T-helper 1 cell (primary cell): ENCODE measurements at regions not wholly inside any gene's neighbourhood (a gene's known extent, or its start where the extent isn't known, plus 50 kb on each side); places are given as distances from the start of the nearest gene placed in this dataset.

Experiments used
- DNase-seq, 5 donors: peaks; one replicate each; pipeline ENCODE4 v3.0.0-alpha.2; 2012 to 2020

DNA sequence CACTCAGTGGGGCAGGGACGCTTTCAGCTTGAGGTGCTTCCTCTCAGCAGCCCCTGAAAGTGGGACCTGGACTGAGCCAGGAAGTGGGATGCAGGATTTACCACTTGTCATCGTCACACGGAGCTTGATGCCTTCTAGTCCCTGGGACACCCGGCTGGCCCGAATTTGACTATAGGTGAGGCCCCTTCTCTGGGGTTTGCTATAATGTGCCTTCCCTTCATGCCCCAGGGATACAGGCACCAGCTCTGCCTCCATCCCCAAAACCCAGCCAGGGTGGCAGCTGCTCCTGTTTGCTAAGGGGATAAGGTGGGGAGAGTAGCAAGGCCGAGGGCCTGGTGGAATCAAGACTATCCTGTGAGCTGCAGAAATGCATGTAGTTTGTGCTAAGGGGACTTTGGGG, 235.0 kb downstream of the GLRX3 start:
- DNase-seq = no peak

DNA sequence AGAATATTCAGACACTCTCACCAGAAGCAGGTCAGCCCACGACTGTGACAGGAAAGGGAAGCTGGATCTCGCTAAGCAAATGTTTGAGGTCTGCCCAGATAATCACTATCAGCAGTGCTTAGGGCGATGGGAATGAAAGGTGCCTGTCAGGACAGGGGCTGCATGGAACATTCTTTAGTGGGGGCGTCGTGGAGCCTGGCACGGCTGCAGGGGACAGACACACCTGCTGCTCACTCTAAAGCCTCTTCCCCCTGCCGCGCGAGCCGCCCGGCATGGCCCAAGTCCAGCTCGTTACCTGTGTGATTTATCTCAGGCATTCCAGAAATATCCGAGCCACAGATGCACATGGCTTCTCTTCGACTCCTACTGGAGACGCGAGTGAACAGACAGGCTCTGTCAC, 235.5 kb downstream of the GLRX3 start:
- no peak for DNase-seq

DNA sequence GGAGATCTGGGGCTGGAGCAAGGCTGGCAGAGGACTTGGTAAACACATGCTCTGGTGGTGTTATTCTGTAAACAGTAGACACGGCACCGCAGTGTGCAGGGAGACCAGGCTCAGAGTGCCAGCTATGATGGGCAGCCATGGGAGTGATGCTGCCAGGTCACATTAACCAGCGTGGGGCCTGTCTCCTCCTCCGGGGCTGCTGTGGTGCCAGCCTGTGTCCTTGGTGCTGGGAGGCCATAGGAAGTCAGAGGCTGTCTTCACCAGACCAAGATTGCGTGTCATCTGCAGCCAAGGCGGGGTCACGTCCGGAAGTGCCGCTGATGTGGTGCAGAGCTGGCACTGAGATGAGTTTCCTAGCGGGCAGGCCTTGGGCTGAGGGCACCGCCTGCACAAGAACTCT, 236.0 kb downstream of the GLRX3 start:
- DNase-seq = no peak

DNA sequence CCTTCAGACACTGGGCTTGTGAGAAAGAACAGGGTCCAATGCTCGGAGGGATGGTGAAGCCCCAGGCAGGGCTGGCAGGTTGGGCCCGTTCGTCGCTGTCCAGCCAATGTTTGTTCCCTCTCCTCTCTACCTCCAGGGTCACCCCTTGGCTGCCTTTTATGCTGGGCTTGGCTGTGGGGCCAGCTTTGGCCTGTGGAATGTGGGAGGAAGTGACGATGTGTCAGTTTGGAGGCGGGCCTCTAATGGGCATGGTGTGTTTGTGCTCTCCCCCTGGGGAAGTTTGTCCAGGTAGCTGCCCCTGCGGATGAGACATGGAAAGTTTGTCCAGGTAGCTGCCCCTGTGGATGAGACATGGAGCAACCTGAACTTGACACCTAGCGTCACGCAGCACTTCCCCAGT, 236.7 kb downstream of the GLRX3 start:
- no peak for DNase-seq

DNA sequence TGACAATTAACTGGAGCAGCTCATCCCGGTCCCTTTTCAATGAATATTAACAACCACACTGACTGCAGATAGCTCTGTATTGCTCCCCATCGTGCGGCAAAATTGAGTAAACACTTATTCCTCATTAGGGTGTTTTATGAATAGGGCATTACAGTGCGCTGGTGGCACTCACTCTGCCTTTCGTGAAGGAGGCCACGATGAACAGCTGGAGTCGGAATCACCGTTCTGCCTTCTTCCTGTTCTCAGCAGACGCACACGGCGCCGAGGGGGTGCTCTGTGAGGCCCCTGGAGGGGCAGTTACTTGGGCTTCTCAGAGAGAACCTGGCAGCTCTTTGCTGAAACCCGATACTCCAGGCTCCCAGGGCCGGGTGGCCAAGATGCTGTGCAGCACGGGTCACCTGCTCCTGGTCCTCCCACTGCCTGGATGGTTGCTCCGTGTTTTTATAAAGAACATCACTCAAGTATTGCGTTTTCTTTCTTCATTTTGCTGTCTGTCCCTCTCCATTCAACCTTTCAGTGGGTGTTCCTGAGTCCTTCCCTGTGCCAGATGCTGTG, 241.9 kb downstream of the GLRX3 start:
- no peak for DNase-seq

- no peak for DNase-seq
Observed at GRCh38 chr10:130378556-130379400, 242.6 kb downstream of the GLRX3 start.

- no peak for DNase-seq
Observed at GRCh38 chr10:130380056-130380455, 243.9 kb downstream of the GLRX3 start.

GRCh38 chr10:130382031-130382430, 245.8 kb downstream of the GLRX3 start:
- no peak for DNase-seq

DNA sequence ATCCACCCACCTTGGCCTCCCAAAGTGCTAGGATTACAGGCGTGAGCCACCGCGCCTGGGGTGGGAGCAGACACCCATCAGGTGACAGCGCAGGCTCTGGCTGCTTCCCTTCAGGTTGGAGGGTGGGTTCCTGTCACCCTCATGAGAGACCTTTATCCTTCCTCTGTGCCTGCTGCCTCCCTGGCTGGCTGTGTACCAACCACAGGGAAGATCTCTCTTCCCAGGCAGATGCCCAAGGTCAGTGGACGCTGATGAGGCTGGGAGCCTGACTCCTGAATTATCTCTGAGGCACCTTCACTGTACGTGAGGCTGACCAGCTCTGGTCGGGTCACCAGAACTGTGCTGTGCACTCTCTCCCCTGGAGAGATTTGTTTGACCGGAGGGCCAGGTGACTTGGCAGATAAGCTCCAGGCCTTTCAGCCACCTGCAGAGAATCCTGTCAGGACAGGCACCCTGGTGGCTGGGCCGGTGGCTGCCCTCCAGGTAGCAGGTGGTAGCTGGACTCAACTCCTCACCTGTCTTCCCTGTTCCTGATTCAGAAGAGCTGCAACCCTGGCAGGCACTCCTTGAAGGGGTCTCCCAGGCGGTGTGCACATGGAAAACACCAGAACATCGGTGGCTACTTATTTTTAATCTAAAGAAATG, 251.9 kb downstream of the GLRX3 start:
- no peak for DNase-seq

DNA sequence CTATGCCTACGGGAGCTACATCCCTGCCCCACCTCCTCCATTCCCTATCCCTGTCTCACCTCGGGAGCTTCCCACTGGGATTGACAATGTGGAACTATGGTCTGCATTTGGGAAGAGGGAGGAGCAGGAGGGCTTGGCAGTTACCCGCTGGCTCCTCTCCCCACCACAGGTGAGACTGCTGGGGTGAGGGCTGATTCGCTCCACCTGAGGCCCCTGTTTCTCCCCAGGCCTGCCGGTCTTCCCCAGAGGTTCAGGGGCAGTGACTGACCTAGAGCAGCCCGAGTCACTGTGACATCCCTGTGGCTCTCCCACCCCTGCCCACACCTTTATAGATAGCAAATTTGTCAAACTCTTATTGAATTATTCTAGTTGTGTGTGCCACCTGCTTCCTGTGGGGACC, 252.6 kb downstream of the GLRX3 start:
- DNase-seq = no peak

DNA sequence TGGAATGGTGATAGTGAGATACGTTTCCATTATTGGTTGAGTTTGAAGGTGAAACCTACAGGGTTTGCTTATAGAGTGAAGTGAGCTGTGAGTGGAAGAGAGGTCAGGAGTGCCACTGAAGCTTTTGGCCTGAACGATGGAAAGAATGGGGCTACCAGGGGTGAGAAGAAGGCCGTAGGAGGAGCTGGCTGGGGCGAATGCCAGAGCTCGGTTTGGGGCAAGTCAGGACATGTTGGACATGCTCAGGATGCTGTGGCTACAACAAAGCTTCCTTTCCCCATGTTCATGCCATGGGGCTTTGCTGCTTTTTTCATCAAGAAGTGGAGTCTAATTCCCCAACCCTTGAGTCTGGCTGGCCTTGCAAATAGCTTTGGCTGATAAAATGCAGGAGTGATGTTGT, 253.7 kb downstream of the GLRX3 start:
- DNase-seq = no peak

DNA sequence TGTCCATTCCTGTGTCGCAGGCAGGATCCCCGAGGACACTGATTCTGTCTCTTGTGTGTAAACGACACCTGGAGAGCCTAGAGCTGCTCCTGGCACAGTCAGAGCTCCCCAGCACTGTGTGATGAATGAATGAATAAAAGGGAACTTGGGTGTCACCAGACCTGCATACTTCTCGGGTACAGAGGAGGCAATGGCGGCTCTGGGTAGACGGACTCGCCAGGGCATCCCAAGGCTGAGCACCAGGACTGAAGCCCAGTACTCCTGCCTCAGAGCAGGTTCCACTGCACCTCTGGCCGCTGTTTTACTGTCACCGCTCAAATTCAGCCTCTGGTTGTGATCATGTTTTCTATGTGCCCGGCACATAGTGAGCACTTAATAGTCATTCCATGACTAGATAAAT, 255.8 kb downstream of the GLRX3 start:
- no peak for DNase-seq

DNA sequence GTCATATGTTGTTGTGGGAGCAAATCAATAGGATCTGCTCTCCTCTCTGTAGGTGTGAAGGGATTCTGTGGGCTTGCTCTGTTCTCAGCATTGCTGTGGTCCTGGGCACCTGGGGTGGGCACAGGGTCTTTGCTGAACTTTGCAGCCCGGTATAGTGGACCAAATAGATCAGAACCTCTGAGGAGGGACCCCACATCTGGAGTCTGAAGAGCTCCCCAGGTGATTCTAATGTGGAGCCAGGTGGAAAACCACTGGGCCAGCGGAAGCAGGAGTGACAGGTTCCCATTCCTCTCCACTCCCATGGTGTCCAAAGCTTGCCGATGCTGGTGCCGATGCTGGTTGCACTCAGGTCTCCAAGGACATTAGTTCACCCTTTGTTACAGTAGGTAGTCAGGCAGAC, 257.2 kb downstream of the GLRX3 start:
- no peak for DNase-seq

DNA sequence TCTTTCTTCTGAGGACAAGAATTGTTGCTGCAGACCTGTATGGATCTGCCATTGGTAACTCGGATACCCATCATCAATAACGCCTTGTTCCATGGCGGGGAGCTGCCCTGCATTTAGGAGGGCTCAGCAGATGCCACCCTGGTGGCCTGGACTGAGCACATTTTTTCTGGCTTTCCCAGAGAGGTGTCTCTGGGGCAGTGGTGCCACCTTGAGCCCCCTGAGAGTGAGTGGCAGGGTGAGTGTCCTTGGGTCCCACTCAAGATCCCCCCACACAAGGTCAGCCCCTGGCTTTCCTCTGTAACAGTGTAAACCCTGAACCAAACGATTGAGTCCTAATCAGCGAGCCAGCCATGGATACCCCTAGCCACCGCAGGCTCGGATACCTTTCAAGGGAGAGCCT, 258.6 kb downstream of the GLRX3 start:
- no peak for DNase-seq

- no peak for DNase-seq
Observed at GRCh38 chr10:130395248-130395936, 259.2 kb downstream of the GLRX3 start.

- no peak for DNase-seq
Observed at GRCh38 chr10:130396044-130396443, 259.9 kb downstream of the GLRX3 start.

GRCh38 chr10:130398090-130398994, 262.2 kb downstream of the GLRX3 start:
- DNase-seq = no peak

DNA sequence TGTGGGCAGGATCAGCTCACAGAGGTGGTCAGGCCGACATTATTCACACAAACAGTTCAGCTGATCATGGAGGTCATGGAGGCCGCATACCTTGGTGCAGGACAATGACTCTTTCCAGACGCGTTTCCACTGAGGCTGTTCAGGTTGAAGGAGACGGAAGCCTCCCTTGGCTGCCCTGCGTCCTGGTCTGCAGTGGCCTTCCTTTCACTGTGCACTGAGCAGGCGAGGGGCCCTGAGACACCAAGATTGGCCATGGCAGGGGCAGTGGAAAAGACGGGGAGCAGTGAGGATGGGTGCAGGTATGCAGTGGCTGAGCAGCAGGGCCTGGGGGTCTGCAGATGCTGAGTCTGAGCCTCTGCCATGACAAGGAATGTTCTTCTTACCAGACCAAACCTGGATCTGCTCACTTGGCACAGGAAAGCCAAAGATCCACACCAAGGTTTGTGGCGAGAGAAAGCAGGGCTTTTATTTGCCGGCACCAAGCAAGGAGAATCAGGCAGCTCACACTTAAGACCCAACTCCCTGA, 263.3 kb downstream of the GLRX3 start:
- no peak for DNase-seq

- no peak for DNase-seq
Observed at GRCh38 chr10:130400890-130401289, 264.7 kb downstream of the GLRX3 start.

- DNase-seq = no peak
Observed at GRCh38 chr10:130401860-130402765, 265.9 kb downstream of the GLRX3 start.
